HG03432 (cell line): ENCODE measurements at regions not wholly inside any gene's neighbourhood (a gene's known extent, or its start where the extent isn't known, plus 50 kb on each side); places are given as distances from the start of the nearest gene placed in this dataset.
A peak's percentile ranks its signal among the peaks of the same experiment; 100 is the strongest.

Experiments used
- ATAC-seq: cut with Tn5 transposase; IDR thresholded peaks from one replicate; pipeline ENCODE4 v1.9.1; 2021; ENCODE audit warnings: mild to moderate bottlenecking, moderate library complexity; ENCODE audit not compliant: unreplicated experiment

DNA sequence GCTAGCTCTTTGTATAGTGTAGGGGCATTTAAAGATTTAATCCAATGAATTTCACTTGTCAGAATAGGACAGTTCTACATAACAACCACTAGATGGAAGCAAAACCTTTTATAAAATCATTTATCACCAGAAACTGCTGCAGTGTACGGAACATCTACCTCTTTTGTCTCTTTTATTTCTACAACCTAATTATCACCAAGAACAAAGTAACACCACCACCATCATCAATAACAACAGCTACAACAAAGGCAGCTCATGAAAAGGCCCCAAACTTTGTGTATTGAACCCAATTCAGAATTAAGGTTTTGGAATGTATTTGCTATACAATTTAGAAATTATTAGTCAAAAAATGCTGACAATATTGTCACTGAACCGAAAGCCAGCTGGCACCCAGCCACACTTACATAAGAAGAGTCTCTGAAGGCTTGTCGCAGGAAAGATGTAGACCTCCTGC, 260.9 kb upstream of the RPS6KA3 start:
- ATAC-seq = no peak

DNA sequence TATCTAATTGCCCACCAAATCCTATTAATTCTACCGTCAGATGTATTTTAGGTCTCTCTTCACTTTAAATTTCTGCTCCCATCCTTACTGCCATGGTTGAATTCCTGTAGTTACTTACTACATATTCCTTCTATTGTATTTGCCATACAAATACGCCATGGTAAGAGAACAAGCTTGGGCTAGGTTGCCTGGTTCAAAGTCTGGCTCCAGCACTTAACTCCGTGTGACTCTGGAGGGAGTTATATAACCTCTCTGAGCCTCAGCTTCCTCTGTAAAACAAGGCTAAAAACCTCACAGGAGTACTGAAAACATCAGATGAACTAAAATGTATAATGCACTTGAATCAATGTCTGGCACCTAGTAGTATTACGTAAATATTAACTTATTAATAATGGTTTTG, 260.3 kb upstream of the RPS6KA3 start:
- ATAC-seq = no peak

DNA sequence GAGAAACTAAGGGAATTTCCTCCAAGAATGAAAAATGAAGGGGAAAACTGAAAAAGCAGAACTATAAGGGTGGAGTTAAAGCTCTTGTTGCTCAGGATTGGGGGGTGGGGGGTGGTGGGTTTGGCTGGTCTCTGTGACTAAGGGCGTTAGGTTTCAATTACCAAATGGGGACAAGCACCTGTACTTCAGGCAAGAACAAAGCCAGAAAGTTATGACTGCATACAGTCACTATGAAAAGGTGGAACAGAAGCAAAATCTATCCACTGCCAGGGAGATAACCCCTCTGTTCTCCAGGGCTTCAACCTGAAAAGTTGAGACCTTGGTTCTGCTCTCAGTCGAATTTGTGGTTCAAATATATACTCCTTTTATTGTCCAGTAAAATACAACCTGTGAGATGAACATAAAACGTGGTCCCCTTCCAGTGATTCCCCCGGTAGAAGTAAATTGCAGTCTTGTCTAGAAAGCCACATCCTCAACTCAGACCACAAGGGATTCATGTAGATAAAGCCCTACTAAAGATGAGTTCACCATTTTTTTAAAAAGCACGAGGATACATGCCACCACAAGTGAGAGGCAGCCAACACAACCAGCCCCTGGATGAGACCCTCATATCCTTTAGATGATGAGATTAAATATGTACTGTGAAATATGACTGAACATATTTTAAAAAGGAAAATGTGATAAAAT, 257.1 kb upstream of the RPS6KA3 start:
- peak; percentile 67 for ATAC-seq

DNA sequence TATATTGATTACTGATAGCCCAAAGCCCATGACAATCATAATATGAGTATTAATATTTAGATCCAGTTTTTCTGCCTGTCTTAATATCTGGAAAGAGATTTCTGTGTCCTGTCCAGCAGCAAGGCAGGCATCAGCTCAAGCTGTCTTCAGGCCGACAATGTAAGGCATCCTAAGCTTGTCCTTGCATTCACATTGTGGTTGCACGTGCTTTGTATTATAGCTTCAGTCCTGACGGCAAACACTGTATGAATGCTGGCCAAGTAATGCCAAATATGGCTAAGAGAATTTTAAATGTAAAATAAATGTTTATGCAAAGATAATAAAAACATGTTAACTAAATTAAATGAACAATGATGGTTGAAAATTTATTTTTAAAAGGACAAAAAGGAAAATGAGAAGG, 255.7 kb upstream of the RPS6KA3 start:
- ATAC-seq = no peak

DNA sequence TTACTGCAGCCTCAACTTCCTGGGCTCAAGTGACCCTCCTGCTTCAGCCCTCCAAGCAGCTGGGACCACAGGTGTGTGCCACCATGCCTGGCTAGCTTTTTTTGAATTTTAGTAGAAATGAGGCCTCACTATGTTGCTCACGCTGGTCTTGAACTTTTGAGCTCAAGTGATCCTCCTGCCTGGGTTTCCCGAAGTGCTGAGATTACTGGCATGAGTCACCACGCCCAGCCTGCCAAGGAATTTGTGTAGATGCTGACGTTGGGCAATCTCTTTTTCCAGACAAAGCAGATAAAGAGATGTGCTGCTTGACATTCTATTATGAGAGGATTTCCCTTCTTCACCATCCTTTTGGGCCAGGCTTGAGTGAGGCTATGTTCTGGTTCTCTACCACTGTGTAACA, 254.5 kb upstream of the RPS6KA3 start:
- no peak for ATAC-seq

DNA sequence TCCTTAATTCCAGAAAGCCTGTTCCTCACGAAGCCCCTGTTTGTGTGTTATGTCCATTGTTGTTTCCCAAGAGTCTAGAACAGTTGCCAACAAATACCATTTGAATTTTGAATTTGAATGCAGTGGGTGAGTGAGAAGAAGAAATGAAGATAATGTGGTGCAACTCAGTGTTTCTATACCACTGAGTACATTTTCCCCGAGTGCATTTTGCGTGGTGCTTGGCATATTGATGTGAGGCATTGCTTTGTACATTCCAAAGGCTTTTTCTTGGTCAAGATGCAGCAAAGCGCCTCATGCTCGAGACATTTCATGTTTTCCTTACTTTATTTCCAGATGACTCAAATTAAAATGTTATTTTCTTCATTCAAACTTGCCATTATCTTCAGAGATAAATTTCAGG, 253.1 kb upstream of the RPS6KA3 start:
- no peak for ATAC-seq

DNA sequence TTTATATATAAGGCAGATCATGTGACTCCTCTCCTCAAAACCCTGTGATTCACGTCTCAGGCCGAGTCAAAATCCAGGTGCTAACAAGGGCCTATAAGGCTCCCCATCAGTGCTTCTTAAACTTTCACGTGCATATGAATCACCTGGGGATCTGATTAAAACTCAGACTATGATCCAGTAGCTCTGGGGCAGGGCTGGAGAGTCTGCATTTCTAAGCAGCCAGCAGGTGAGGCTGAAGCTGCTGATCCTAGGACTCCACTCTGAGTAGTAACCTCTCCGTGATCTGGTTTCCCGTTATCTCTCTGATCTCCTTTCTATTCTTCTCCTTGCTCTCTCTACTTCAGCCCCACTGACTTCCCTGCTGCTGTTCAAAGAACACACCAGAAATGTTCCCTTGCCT, 252.4 kb upstream of the RPS6KA3 start:
- ATAC-seq = no peak

DNA sequence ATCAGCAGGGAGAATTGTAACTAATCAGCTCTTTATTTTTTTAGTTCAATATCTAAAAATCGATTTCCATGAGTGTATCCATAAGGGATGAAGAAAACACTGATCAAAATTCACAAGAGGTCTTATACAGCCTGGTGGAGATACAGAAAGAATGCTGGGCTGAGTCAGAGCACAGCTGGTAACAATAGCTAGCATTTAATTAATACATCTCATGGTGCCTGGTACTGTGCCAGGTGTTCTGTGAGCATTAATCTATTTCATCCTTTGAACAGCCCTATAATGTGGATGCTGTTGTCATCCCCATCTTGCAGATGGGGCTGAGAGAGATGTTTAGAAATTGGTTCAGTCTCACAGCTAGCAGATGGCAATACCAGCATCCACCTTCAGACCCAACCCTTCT, 250.9 kb upstream of the RPS6KA3 start:
- ATAC-seq = no peak

DNA sequence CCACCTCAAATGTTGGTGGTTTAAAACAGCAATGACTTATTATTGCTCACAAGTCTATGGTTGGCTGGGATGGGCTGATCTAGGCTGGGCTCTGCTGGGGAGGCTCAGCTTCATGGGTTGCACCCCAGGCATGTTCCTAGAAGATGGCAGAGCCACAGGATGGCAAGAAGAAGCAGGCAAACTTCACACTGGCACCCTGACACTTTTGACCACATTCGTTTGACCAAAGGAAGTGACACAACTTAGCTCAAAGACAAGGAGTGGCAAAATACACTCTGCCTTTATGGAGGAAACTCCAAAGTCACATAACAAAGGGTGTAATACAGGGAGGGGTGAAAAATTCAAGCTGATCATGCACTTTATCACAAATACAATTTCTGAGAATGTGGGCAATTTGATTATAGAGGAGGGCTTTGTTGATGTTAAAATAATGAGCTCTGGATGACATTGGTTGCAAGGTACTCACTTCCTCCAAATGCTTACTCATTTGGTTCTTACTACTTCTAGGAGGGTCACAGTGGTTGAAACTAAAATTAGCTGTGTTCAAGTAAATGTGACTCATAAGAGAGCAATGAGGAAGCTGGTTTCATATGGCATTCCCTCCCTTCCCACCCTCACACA, 249.2 kb upstream of the RPS6KA3 start:
- peak; percentile 99 for ATAC-seq

DNA sequence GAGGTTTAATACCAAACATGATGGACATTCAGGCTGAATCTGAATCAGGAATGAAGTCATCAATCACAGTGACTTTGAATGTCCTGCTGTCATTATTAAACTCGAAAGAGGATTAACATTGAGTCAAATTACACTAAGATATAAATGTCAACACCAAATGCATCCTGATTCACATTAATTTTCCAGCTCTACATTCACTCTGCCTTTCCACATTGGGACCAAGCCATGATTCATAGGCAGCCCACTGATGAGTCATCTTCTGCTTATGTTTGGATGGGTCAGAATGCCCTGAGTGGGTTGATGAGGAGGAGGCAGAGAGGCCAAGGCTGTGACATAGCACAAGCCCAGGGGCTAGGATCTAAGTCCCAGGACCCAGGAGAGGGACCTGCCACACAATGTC, 247.6 kb upstream of the RPS6KA3 start:
- ATAC-seq = no peak

DNA sequence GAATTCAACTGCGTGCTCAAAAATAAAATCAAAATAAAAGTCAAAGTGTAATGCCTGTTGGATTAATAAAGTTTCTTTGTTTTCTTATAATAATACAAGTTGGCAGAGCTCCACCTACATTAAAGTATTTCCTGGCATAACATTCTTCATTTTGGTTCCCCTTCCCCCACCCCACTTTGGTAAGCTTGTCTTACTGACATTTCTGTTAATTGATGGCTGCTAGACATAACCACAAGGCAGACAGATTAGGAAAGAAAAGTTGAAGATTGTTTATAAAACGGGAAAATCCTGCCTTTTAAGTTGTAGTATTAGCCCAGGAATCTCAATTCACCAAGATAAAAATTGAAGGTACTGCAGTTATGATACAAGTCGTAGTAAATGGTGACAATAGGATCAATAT, 246.5 kb upstream of the RPS6KA3 start:
- no peak for ATAC-seq

DNA sequence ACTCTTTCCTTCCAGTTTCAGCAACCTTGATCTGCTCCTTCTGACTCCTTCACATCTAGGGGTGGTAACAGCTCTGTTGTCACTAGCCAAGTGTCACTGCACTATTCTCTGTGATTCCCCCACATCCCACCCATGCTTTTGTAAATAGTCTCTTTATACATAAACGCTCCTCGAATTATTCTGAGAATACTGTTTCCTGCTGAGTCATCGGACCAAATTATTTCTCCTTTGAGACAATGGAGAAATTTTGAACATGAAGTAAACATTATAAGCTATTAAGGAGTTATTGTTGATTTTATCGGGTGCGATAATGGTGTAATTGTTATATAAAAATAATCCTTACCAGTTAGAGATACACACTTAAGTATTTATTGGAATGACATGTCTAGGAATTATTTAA, 245.1 kb upstream of the RPS6KA3 start:
- ATAC-seq = no peak

DNA sequence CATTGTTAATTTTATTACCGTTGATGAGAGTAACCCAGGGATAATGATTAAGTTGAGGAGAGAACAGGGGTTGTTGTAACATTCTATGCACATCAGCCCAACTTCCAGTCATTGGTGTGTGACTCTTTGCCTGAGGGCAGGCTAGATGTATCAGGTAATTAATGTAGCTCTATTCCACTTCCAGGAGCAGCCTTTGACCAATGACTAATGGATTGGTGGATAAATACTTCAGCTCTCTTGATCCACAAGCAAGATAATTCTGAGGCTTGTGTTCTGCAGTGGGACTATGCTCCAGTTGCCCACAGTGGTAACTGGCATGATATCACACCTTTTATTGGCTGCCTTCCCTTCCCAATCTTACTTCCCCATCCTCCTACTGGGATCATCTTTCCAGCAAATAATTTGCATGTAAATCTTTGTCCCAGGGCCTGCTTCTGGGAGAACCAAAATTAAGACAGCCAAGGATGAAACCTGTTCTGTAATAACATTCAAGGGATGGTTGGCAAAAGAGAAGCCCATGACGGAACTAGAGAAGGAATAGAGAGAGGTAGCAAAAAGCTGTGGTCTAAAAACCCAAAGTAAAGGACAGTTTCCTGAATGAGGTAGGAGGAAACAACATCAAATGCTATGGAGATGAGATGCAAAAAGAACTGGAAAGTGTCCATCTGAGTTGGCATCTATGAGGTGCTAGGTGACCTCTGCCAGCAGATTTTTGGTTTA, 241.4 kb upstream of the RPS6KA3 start:
- no peak for ATAC-seq

DNA sequence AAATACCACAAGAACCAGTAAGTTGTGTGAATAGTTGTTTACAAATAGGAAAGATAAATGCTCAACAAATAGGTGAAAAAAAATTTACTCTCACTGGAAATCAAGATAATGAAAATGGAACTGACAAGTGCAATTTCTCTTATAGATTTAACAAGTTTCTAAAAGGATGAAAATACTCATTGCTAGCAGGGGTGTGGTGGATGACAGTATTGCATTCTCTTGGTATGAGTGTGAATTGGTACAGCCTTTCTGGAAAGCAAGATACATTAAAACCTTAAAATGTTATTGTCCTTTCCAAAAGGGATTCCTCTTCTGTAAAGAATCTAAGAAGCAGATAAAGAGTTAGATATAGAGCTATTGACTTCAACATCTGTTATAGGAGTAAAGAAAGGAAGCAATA, 240.0 kb upstream of the RPS6KA3 start:
- no peak for ATAC-seq

DNA sequence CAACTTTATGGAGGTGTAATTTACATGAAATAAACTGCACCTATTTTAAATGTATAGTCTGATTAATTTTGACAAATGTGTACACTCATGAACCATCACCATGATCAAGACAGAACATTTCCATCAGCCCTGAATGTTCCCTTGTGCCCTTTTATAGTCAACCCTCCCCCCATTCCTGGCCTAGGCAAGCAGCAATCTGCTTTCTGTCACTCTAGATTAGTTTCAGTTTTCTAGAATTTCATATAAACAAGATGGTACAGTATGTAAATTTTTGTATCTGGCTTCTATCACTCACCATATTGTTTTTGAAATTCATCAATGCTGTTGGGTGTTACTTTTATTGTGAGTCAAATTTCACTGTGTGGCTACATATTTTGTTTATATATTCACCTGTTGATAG, 234.2 kb upstream of the RPS6KA3 start:
- ATAC-seq = no peak

DNA sequence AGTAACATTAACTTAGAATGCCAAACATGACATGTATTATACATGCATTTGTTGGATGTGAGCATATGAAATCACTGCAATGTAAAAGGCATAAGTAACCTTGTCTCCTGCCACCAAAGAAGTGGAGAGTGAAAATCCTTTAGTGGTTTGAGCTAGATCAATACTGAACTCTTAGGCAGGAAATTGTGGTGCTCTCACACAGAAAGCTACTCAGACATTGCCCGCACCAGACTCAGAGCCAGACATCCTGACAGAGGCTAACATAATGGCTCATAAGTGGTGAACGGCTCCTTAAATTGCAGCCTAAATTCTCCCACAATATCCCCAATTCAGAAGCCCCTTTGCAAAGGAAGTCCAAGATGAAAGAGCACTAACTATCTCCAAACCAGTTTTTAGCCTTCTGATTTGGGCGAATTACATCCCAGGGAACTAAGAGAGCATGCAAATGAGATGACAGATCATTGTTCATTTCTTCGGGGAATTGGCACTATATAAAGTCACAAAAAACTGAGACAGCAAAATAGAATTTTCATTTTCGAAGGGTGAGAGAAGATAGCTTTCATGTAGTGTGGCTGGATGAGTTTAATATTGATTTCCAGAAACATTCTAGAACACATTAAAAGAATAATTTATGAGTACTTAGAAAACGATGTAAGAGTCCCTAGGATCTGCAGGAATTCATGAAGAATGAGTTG, 233.6 kb upstream of the RPS6KA3 start:
- ATAC-seq = peak; percentile 96

DNA sequence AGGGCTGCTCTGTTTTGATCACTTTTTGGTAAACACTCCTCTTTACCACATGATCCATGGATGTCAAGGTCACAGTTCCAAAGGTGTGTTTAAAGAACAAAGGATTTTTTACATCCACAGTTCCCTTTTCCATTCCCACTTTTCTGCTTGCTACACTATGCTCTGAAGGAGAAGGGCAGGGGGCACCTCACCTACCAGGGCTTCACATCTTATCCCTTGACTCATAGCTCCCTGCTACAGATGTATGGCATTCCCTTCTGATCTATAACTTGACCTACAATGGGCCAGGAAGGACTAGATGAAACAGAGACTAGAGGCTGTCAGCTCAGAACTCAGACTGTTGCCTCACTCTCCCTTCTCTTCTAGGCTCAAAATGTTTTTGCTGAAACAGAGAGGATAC, 233.1 kb upstream of the RPS6KA3 start:
- peak; percentile 30 for ATAC-seq

DNA sequence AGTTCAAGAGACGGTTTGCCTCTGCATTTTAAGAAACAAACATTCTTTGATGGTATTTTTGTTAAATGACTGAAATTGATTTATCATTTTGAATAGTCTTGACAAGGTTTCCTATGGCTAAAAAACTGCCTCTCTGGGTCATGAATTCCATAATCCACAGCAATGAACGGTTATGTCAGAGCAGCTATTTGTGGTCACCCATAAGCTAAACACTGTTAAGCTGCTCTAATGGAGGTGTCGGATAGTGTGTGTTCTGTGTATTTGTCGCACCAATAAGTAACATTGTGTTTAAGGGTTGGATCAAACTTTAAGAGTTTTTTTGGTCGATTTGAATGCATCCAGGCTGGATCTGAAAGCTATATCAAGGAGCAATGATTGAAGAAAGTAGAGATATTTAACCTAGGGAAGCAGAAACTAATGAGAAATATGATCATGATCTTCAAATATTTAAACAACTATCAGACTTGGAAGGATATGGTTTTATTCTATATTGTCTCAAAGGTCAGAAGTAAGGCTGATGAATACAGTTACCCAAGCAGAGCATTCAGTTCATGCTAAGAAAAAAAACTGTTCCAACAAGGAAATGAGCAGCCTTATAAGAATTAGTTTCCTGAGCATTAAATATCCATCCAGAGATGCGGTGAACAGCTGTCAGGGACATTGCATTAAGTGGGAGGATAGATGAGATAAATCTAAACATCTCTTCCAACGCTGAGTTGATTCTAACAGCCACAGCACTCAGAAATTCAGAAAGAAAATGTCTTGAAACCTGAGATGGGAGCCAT, 232.3 kb upstream of the RPS6KA3 start:
- ATAC-seq = no peak

DNA sequence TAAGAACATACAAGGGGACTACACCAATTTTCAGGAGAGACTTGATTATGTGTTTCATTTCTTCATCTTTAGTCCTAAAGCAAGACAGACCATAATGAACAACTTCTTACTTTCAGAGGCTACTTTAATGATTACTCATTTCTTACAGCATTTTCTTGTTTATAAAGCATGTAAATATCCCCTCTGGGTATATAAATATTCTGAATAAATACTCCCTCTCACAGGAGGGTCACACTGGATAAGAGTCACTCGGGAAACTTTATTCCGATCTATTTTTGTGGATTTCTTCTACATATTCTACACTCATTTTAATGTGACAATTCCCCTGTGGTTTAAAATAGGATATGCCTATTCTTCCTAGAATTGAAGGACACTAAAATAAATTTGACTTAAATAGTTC, 228.9 kb upstream of the RPS6KA3 start:
- ATAC-seq = no peak

DNA sequence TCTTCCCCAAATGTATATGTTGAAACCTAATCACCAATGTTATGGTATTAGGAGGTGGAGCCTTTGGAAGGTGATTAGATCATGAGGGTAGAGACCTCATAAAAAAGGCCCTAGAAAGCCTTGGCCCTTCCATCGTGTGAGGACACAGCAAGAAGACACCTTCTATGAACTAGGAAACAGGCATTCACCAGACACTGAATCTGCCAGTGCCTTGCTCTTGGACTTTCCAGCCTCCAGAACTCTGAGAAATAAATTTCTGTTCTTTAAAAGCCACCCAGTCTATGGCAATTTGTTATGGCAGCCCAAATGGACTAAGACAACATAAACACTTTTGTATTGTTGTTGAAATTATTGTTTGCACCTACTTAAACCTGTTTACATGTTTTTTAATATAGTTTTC, 221.8 kb upstream of the RPS6KA3 start:
- ATAC-seq = no peak

DNA sequence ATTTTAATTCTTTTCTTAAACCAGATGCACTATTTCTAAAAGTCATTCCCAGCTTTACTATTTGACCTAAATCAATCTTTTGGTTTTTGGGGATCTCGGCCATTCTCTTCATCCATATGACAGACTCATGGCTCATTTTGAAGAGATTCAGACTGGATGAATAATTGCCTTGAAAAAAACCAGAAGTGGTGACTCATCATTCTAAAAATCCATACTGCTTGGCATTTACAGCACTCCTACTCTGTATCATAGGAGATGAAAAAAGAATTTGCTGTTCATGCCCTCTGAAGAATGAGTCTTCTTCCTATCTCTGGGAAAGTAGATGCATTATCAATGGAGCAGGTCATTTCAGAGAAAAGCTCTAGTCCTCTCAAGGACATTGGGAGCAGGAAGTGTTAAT, 220.5 kb upstream of the RPS6KA3 start:
- ATAC-seq = no peak
